Medulla oblongata (tissue), 1 donor: ENCODE measurements at regions not wholly inside any gene's neighbourhood (a gene's known extent, or its start where the extent isn't known, plus 50 kb on each side); places are given as distances from the start of the nearest gene placed in this dataset.
"Not testable (repeated sequence)": the region's sequence is repeated elsewhere in the genome, so short reads cannot be mapped to it uniquely, and the experiment has no call there.

Experiments used
- DNase-seq: peaks from one replicate; pipeline ENCODE4 v3.0.0-alpha.2; 2015; ENCODE audit errors: extremely low spot score

- no peak for DNase-seq
These were observed 76.2 kb upstream of the SOX11 start for GRCh38 chr2:5616019-5616418.

GRCh38 chr2:5617358-5617757 is 74.8 kb upstream of the SOX11 start:
- no peak for DNase-seq

DNA sequence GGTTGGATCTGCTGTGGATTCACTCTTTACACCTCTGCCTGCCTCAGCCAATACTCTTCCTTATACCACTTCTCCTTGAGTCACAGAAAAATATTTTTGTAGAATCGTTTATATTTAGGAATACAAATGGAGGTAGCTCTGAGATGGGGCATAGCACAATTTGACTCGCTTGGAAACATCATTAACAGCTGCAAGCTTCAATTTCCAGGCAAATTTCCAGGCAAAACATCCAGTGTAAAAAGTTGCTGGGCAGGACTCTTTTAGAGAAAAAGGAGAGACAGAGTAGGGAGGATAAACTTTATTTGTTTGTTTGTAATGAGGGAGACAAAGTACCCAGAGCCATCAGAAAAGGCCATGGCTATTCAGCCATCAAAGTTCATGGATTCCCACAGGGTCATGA is 74.4 kb upstream of the SOX11 start:
- DNase-seq: no peak

- DNase-seq: peak; percentile 30
These were observed 73.9 kb upstream of the SOX11 start for GRCh38 chr2:5618271-5618670.

- not testable (repeated sequence) for DNase-seq
These were observed 66.6 kb upstream of the SOX11 start for GRCh38 chr2:5625556-5626065.

- DNase-seq: not testable (repeated sequence)
These were observed 63.7 kb upstream of the SOX11 start for GRCh38 chr2:5628484-5628883.

- not testable (repeated sequence) for DNase-seq
These were observed 62.7 kb upstream of the SOX11 start for GRCh38 chr2:5629510-5629909.

GRCh38 chr2:5637051-5637450 is 55.1 kb upstream of the SOX11 start:
- not testable (repeated sequence) for DNase-seq
